HCT116 (cell line): ENCODE measurements at regions not wholly inside any gene's neighbourhood (a gene's known extent, or its start where the extent isn't known, plus 50 kb on each side); places are given as distances from the start of the nearest gene placed in this dataset.

Experiments
- ATAC-seq: fragments of 200-7000 bp; cut with Tn5 transposase; 2 replicates; pipeline ENCODE4 v1.9.1; 2020; ENCODE audit warnings: mild to moderate bottlenecking, moderate library complexity
- BruUV-seq: library from RNA; stranded (reverse); fragments of 400-500 nt; replicated peaks from 2 replicates; lab custom pipeline; 2021; lab: Mats Ljungman, UMichigan
- CTCF ChIA-PET: fragments of 300-600 bp; sonication (Branson Sonifier 250); formaldehyde crosslinking; loops from one replicate; lab custom pipeline; 2021; ENCODE audit warnings: antibody characterized with exemption; lab: Charles Lee
- POLR2A ChIA-PET: fragments of 300-600, 350-600 bp; sonication (Branson Sonifier 250); formaldehyde crosslinking; loops from one replicate; lab custom pipeline; 2021; ENCODE audit warnings: antibody characterized with exemption; lab: Charles Lee
- RAD21 ChIA-PET, 2 experiments: fragments of 300-600 bp; sonication (Branson Sonifier 250); formaldehyde crosslinking; loops; one replicate each; lab custom pipeline; 2023; ENCODE audit warnings: low total read pairs in 2 of 2; ENCODE audit not compliant: uncharacterized antibody in 2 of 2, unreplicated experiment in 2 of 2, low non-redundant PET in 1 of 2; lab: Charles Lee
- DNase-seq: peaks from one replicate; pipeline ENCODE4 v3.0.0-alpha.2; 2010; ENCODE audit warnings: low read depth, low spot score
- H2AFZ ChIP-seq: fragments of 200-600 bp; shearing (Covaris generic), sonication (generic); 2 replicates; pipeline ENCODE4 v1.6.1; 2017; ENCODE audit warnings: low read depth, mixed run types, mixed read lengths, antibody characterized with exemption, low read length; ENCODE audit not compliant: poor library complexity, severe bottlenecking
- H3K27ac ChIP-seq: 2 replicates; pipeline ENCODE4 v1.5.1; 2012; ENCODE audit warnings: low read depth, low read length
- H3K27me3 ChIP-seq: fragments of 200-600 bp; sonication (generic); 2 replicates; pipeline ENCODE4 v1.6.1; 2016; ENCODE audit warnings: mixed run types, low read length, mixed read lengths; ENCODE audit not compliant: insufficient read depth
- H3K36me3 ChIP-seq, 2 experiments: fragments of 200-500 bp in 1 of 2; fragments of 200-600 bp in 1 of 2; sonication (Bioruptor generic) in 1 of 2; sonication (generic) in 1 of 2; 2 replicates each; pipeline versions ENCODE4 v1.5.1 to v1.6.1; 2014 to 2016; ENCODE audit warnings: low read length in 2 of 2, inconsistent platforms in 1 of 2, mixed read lengths in 1 of 2, mixed run types in 1 of 2; ENCODE audit not compliant: insufficient read depth in 2 of 2, control insufficient read depth in 1 of 2
- H3K4me1 ChIP-seq, 2 experiments: fragments of 200-600 bp in 1 of 2; sonication (generic) in 1 of 2; 2 replicates each; pipeline versions ENCODE4 v1.5.1 to v1.6.1; 2012 to 2017; ENCODE audit warnings: low read length in 2 of 2, inconsistent platforms in 1 of 2, mild to moderate bottlenecking in 1 of 2, mixed read lengths in 1 of 2, mixed run types in 1 of 2, moderate library complexity in 1 of 2; ENCODE audit not compliant: insufficient read depth in 2 of 2, control insufficient read depth in 1 of 2
- H3K4me2 ChIP-seq: fragments of 200-600 bp; sonication (generic); 2 replicates; pipeline ENCODE4 v1.6.1; 2017; ENCODE audit warnings: mixed run types, low read length, mixed read lengths
- H3K4me3 ChIP-seq, 2 experiments: fragments of 200-600 bp in 1 of 2; sonication (generic) in 1 of 2; replicated peaks in 1 of 2; 2 replicates each; pipeline ENCODE4 v1.5.1; 2011 to 2016; ENCODE audit warnings: low read length in 2 of 2, control low read depth in 1 of 2, low read depth in 1 of 2, mild to moderate bottlenecking in 1 of 2, mixed read lengths in 1 of 2, mixed run types in 1 of 2
- H3K79me2 ChIP-seq: fragments of 200-600 bp; sonication (generic); 2 replicates; pipeline ENCODE4 v1.6.1; 2017; ENCODE audit warnings: mild to moderate bottlenecking, mixed run types, low read length, moderate library complexity, mixed read lengths; ENCODE audit not compliant: insufficient read depth
- H3K9ac ChIP-seq: fragments of 200-600 bp; sonication (generic); 2 replicates; pipeline ENCODE4 v1.6.1; 2016; ENCODE audit warnings: low read length, mixed read lengths
- H3K9me2 ChIP-seq: fragments of 200-600 bp; sonication (generic), shearing (Covaris generic); 2 replicates; pipeline ENCODE4 v1.6.1; 2017; ENCODE audit warnings: mixed run types, mild to moderate bottlenecking, moderate library complexity; ENCODE audit not compliant: insufficient read depth
- H3K9me3 ChIP-seq, 2 experiments: fragments of 200-500 bp in 1 of 2; fragments of 200-600 bp in 1 of 2; sonication (Bioruptor generic) in 1 of 2; sonication (generic) in 1 of 2; 2 replicates each; pipeline ENCODE4 v1.6.1; 2014 to 2017; ENCODE audit warnings: low read length in 2 of 2, mixed read lengths in 2 of 2, inconsistent platforms in 1 of 2, low read depth in 1 of 2, mild to moderate bottlenecking in 1 of 2, mixed run types in 1 of 2, moderate library complexity in 1 of 2; ENCODE audit not compliant: control insufficient read depth in 1 of 2, insufficient read depth in 1 of 2
- H4K20me1 ChIP-seq: fragments of 200-600 bp; sonication (generic), shearing (Covaris generic); 2 replicates; pipeline ENCODE4 v1.6.1; 2017; ENCODE audit warnings: mixed run types, mild to moderate bottlenecking, moderate library complexity; ENCODE audit not compliant: insufficient read depth
- ATF3 ChIP-seq: IDR thresholded peaks from 2 replicates; pipeline ENCODE4 v1.6.1; 2012
- CTCF ChIP-seq, 3 experiments: fragments of 200-600 bp in 1 of 3; sonication (generic) in 1 of 3; IDR thresholded peaks in 2 of 3; conservative IDR thresholded peaks in 1 of 3; 2 replicates each; pipeline ENCODE4 v1.5.1; 2012 to 2017; ENCODE audit warnings: low read depth in 2 of 3, low read length in 2 of 3, antibody characterized with exemption in 1 of 3, borderline replicate concordance in 1 of 3, control low read depth in 1 of 3, mild to moderate bottlenecking in 1 of 3, mixed read lengths in 1 of 3, mixed run types in 1 of 3, moderate library complexity in 1 of 3; ENCODE audit not compliant: insufficient read depth in 1 of 3
- ELF1 ChIP-seq: IDR thresholded peaks from 2 replicates; pipeline ENCODE4 v1.6.1; 2012; ENCODE audit warnings: low read depth, borderline replicate concordance
- EZH2 ChIP-seq: fragments of 200-600 bp; sonication (generic); IDR thresholded peaks from 2 replicates; pipeline ENCODE4 v1.6.1; 2017; ENCODE audit warnings: antibody characterized with exemption, mixed run types
- JUND ChIP-seq: IDR thresholded peaks from 2 replicates; pipeline ENCODE4 v1.6.1; 2012
- POLR2A ChIP-seq: IDR thresholded peaks from 2 replicates; pipeline ENCODE4 v1.7.0; 2011; ENCODE audit warnings: borderline replicate concordance; ENCODE audit not compliant: insufficient read depth, insufficient read length; ENCODE audit errors: extremely low read depth
- REST ChIP-seq: IDR thresholded peaks from 2 replicates; pipeline ENCODE4 v1.6.1; 2012; ENCODE audit warnings: low read depth
- SIN3A ChIP-seq: IDR thresholded peaks from 2 replicates; pipeline ENCODE4 v1.6.1; 2012; ENCODE audit warnings: low read depth
- SP1 ChIP-seq: IDR thresholded peaks from 2 replicates; pipeline ENCODE4 v1.6.1; 2012; ENCODE audit warnings: low read depth
- TCF7L2 ChIP-seq: IDR thresholded peaks from 2 replicates; pipeline ENCODE4 v1.7.0; 2011; ENCODE audit warnings: borderline replicate concordance, inconsistent platforms; ENCODE audit not compliant: insufficient read depth, insufficient read length; ENCODE audit errors: extremely low read depth
- YY1 ChIP-seq: IDR thresholded peaks from 2 replicates; pipeline ENCODE4 v1.6.1; 2011; ENCODE audit warnings: low read length, low read depth, moderate library complexity, mild to moderate bottlenecking; ENCODE audit not compliant: insufficient replicate concordance; ENCODE audit errors: extremely low read depth
- ZBTB33 ChIP-seq: IDR thresholded peaks from 2 replicates; pipeline ENCODE4 v1.6.1; 2011; ENCODE audit warnings: mild to moderate bottlenecking, low read length, moderate library complexity; ENCODE audit not compliant: insufficient replicate concordance; ENCODE audit errors: extremely low read depth
- ZNF274 ChIP-seq: fragments of 200-500 bp; sonication (Bioruptor generic); IDR thresholded peaks from 2 replicates; pipeline ENCODE4 v1.6.1; 2014; ENCODE audit warnings: mild to moderate bottlenecking, low read depth, low read length, inconsistent platforms
- intact Hi-C: fragments of 100-400 bp; cut with micrococcal nuclease; formaldehyde crosslinking; loops from 2 replicates; pipeline ENCODE4 v1.10.0; 2022

- no peak for TF ChIP-seq CTCF (IDR thresholded peaks at IDR 0.05 in 2 of 3, conservative IDR thresholded peaks at IDR 0.05 in 1 of 3; ENCODE audit: borderline replicate concordance in 1 of 3, insufficient read depth in 1 of 3, low read depth in 2 of 3, low read length in 2 of 3)
- TF ChIP-seq YY1, result no peak
- TF ChIP-seq, all 23 proteins: peak for 0
Measured at GRCh38 chr5:21071986-21072385, 1084.0 kb upstream of the CDH18 start (continued).

- RAD21 ChIA-PET, result no interaction called here
- H3K27ac ChIP-seq, result no peak overlapping the region
- H3K4me3 ChIP-seq, result no peak overlapping the region
- CTCF ChIA-PET, result no interaction called here
- no TSS peak for BruUV-seq
- no peak overlapping the region for H3K9ac ChIP-seq
- H3K79me2 ChIP-seq, result no peaks in the 10 kb centered on the region
- H3K27me3 ChIP-seq, result no peaks in the 10 kb centered on the region
- no peak for DNase-seq
- ATAC-seq, result no peak
- H3K9me2 ChIP-seq, result no peaks in the 10 kb centered on the region
- no peaks in the 10 kb centered on the region for H4K20me1 ChIP-seq
- H3K4me2 ChIP-seq, result no peak overlapping the region
- H3K36me3 ChIP-seq, result no peaks in the 10 kb centered on the region
- no peak overlapping the region for H2AFZ ChIP-seq
- POLR2A ChIA-PET, result no interaction called here
- H3K4me1 ChIP-seq, result no peaks in the 10 kb centered on the region
- intact Hi-C loops, result no loop called here
- TF ChIP-seq ZNF274 (no peak), REST (no peak), CTCF (IDR thresholded peaks at IDR 0.05 in 2 of 3, conservative IDR thresholded peaks at IDR 0.05 in 1 of 3; ENCODE audit: borderline replicate concordance in 1 of 3, insufficient read depth in 1 of 3, low read depth in 2 of 3, low read length in 2 of 3) (no peak), EZH2 (no peak), ZBTB33 (no peak), ATF3 (no peak), TCF7L2 (no peak), SIN3A (no peak), SP1 (no peak), ELF1 (no peak), JUND (no peak), POLR2A (no peak)
- H3K9me3 ChIP-seq, result peaks cover 5 to 15% of the 10 kb centered on the region in 2 experiments; a peak in 2 of 4 replicates
Measured at GRCh38 chr5:21071421-21071820, 1083.4 kb upstream of the CDH18 start.
